ENCODE measurements at regions not wholly inside any gene's neighbourhood (a gene's known extent, or its start where the extent isn't known, plus 50 kb on each side); places are given as distances from the start of the nearest gene placed in this dataset.

DNA sequence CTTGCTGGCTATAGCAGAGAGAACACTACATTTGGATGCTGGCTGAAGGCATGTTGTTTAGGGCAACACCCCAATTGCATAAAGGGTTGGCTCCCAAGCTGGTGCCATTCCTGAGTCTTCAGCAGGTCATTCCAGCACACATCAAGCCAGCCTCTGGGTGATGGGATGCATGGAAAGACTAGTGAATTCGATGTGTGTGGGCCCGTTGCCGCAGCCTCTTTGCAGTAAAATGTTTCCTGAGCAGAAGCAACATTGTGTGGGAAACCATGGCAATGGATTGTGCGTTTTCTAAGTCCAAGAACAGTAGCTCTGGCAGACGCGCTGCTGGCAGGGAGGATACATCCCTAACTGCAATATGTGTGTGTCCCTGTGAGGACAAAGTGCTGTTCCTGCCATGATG lies 142.4 kb upstream of the SLC24A3 start:
- Histone ChIP-seq H3K4me3 (no peak overlapping the region), H3K27me3 (ENCODE audit: control insufficient read depth in 3 of 3, insufficient read depth in 3 of 3, low read length in 2 of 3) (no peaks in the 10 kb centered on the region), H3K27ac (ENCODE audit: low read depth in 1 of 2, low read length in 1 of 2) (no peak overlapping the region), H3K9ac (ENCODE audit: insufficient read depth in 1 of 2, low read length in 2 of 2) (no peak overlapping the region), H3K9me3 (ENCODE audit: control insufficient read depth in 4 of 4, insufficient read depth in 3 of 4, low read length in 3 of 4) (peaks cover 0 to 18% (median 0%) of the 10 kb centered on the region in 4 donors), H3K36me3 (ENCODE audit: control insufficient read depth in 4 of 4, insufficient read depth in 4 of 4, low read length in 4 of 4) (no peaks in the 10 kb centered on the region), H3K4me1 (ENCODE audit: control insufficient read depth in 5 of 5, insufficient read depth in 5 of 5, low read length in 5 of 5) (no peaks in the 10 kb centered on the region)
- no peak for ATAC-seq (ENCODE audit: insufficient read depth, low FRiP score)
- DNase-seq = no peak
- WGBS, 2 donors = 92 to 96% methylated on average over 6 of the region's 6 CpGs
- TF ChIP-seq, protein P1, sequence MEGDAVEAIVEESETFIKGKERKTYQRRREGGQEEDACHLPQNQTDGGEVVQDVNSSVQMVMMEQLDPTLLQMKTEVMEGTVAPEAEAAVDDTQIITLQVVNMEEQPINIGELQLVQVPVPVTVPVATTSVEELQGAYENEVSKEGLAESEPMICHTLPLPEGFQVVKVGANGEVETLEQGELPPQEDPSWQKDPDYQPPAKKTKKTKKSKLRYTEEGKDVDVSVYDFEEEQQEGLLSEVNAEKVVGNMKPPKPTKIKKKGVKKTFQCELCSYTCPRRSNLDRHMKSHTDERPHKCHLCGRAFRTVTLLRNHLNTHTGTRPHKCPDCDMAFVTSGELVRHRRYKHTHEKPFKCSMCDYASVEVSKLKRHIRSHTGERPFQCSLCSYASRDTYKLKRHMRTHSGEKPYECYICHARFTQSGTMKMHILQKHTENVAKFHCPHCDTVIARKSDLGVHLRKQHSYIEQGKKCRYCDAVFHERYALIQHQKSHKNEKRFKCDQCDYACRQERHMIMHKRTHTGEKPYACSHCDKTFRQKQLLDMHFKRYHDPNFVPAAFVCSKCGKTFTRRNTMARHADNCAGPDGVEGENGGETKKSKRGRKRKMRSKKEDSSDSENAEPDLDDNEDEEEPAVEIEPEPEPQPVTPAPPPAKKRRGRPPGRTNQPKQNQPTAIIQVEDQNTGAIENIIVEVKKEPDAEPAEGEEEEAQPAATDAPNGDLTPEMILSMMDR (IDR thresholded peaks at IDR 0.05; ENCODE audit: control extremely low read depth, extremely low read depth) = no peak

DNA sequence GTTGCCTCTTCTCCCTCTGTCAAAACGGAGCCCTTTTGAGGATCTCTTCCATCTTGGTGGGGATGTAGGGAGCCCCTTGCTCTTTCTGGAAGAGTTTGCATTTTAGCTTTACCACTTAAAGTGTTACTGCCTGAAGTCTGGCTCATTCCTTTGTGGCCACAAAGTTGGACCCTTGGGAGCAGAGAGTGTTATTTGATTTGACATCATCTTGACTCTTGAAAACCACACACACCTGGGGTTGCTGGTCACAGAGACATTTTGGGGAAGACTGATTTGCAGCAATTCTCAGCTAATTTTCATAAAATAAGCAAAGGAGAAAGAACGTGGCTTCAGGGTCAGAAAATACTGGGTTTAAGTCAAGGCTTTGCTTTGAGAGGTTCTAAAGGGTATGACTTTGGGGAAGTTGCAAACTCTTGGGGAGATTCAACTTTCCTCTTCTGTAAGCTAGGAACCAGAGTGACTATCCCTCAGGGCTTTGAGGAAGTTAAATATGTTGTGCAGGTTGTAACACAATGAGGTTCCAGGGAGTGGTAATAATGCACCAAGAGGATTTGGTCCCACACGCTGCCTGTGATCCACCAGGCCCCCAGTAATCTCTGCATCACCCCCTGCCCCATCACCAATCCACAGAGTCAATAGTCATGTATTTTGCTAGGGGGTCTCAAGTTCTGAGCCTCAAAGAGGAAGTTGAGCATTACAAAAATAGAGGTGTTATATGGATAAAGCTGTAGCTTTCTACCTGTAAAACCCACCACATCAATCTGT lies 141.6 kb upstream of the SLC24A3 start:
- ATAC-seq (ENCODE audit: insufficient read depth, low FRiP score) (no peak), DNase-seq (no peak)
- Histone ChIP-seq H3K9ac (ENCODE audit: insufficient read depth in 1 of 2, low read length in 2 of 2) (no peak overlapping the region), H3K9me3 (ENCODE audit: control insufficient read depth in 4 of 4, insufficient read depth in 3 of 4, low read length in 3 of 4) (peaks cover 0 to 14% (median 0%) of the 10 kb centered on the region in 4 donors), H3K27ac (ENCODE audit: low read depth in 1 of 2, low read length in 1 of 2) (no peak overlapping the region), H3K36me3 (ENCODE audit: control insufficient read depth in 4 of 4, insufficient read depth in 4 of 4, low read length in 4 of 4) (no peaks in the 10 kb centered on the region), H3K4me1 (ENCODE audit: control insufficient read depth in 5 of 5, insufficient read depth in 5 of 5, low read length in 5 of 5) (no peaks in the 10 kb centered on the region), H3K27me3 (ENCODE audit: control insufficient read depth in 3 of 3, insufficient read depth in 3 of 3, low read length in 2 of 3) (no peaks in the 10 kb centered on the region), H3K4me3 (no peak overlapping the region)
- TF ChIP-seq, protein P1 (IDR thresholded peaks at IDR 0.05; ENCODE audit: control extremely low read depth, extremely low read depth) = no peak
- 53 to 61% methylated on average over 3 of the region's 3 CpGs for WGBS, 2 donors

DNA sequence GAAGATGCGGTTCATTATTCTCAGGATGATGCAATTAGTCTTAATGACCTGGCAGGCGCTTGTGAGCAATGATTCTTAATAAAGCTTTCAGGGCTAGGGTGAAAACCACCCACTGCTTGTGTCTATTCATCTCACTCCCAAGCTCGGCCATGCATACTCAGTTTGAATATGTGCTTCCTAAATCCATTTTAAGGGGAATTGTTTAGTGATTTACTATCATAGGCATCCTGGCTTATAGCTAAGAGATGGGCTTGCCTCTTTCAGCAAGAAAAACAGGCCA lies 141.1 kb upstream of the SLC24A3 start:
- no peak overlapping the region for H3K9ac ChIP-seq (ENCODE audit: insufficient read depth in 1 of 2, low read length in 2 of 2)
- DNase-seq = no peak
- H3K27ac ChIP-seq (ENCODE audit: low read depth in 1 of 2, low read length in 1 of 2) = no peak overlapping the region
- no peaks in the 10 kb centered on the region for H3K4me1 ChIP-seq (ENCODE audit: control insufficient read depth in 5 of 5, insufficient read depth in 5 of 5, low read length in 5 of 5)
- no peak overlapping the region for H3K4me3 ChIP-seq
- H3K36me3 ChIP-seq (ENCODE audit: control insufficient read depth in 4 of 4, insufficient read depth in 4 of 4, low read length in 4 of 4) = no peaks in the 10 kb centered on the region
- no peak for ATAC-seq (ENCODE audit: insufficient read depth, low FRiP score)
- 81 to 90% methylated on average over 3 of the region's 3 CpGs for WGBS, 2 donors
- TF ChIP-seq, protein P1 (IDR thresholded peaks at IDR 0.05; ENCODE audit: control extremely low read depth, extremely low read depth) = no peak
- H3K27me3 ChIP-seq (ENCODE audit: control insufficient read depth in 3 of 3, insufficient read depth in 3 of 3, low read length in 2 of 3) = no peaks in the 10 kb centered on the region
- H3K9me3 ChIP-seq (ENCODE audit: control insufficient read depth in 4 of 4, insufficient read depth in 3 of 4, low read length in 3 of 4) = peaks cover 0 to 14% (median 0%) of the 10 kb centered on the region in 4 donors
